ENCODE measurements at regions not wholly inside any gene's neighbourhood (a gene's known extent, or its start where the extent isn't known, plus 50 kb on each side); places are given as distances from the start of the nearest gene placed in this dataset.
A peak's percentile ranks its signal among the peaks of the same experiment; 100 is the strongest.

DNA sequence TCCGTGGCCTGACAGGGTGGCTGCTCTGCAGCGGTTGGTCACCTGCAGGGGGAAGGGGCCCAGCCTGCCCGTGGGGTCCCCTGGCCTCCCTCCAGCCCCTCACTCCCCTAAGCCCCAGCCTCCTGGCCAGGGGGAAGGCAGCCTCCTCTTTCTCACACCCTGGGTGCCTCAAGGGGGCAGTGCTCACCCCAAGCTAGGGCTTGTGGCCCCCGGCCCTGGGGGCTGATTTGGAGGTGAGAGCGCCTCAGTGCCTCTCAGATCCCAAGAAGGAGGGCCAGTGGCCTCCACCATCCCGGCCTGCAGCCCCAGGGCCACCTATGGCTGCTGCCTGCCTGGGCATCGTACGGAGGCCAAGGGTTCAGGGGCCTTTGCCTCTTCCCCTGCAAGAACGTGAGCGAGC is 66.4 kb upstream of the TTC34 start:
- peaks cover 11 to 27% (median 21%) of the 10 kb centered on the region in 3 donors for H3K9me3 ChIP-seq
- no peaks in the 10 kb centered on the region for H3K36me3 ChIP-seq
- H3K27ac ChIP-seq, result no peak overlapping the region
- no peak for TF ChIP-seq CTCF (IDR thresholded peaks at IDR 0.05)
- no peaks in the 10 kb centered on the region for H3K4me1 ChIP-seq
- no peak overlapping the region for H3K4me3 ChIP-seq
- peaks cover 0 to 71% of the 10 kb centered on the region in 2 donors for H3K27me3 ChIP-seq
- intact Hi-C loops (cut with DNase I; ENCODE audit: low total_unique reads), result no loop called here
- DNase-seq, result no peak

DNA sequence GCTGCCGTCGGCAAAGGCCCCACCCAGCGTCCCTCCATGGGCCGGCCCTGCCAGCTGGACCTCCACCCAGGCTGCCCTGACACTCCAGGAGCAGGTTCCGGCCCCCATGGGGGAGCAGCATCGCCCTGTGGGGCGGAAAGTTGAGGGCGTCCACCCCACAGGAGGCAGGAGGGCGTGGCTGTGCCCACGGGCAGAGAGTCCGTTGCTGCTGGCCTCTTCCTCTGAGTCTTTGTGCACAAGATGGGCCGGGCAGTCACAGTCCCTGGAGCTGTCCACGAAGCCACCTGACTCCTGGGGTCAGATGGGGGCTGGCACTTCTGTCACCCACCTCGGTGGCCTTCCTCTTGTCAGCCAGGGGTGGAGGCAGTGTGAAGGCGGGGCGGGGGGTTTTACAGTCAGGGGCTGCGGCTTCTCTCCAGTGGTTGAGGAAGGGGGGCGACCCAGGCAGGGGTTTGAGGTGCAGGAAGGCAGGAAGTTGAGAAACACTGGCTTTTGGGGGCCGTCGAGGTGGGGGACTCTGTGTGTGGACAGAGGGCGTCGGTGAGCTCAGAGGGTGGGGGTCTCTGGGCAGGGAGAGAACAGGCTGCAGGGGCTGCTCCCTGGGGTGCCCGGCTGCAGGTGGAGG is 67.2 kb upstream of the TTC34 start:
- intact Hi-C loops (cut with DNase I; ENCODE audit: low total_unique reads), result no loop called here

GRCh38 chr1:2871246-2871815 is 69.8 kb upstream of the TTC34 start:
- H3K27ac ChIP-seq, result no peak overlapping the region
- no peaks in the 10 kb centered on the region for H3K36me3 ChIP-seq
- TF ChIP-seq CTCF (IDR thresholded peaks at IDR 0.05), result no peak
- H3K9me3 ChIP-seq, result peaks cover 11 to 27% (median 21%) of the 10 kb centered on the region in 3 donors
- intact Hi-C loops (cut with DNase I; ENCODE audit: low total_unique reads), result loop anchor here (5.0 kb wide), 1 partner anchor 556 kb away; no protein-coding TSS in a partner anchor
- H3K4me1 ChIP-seq, result peaks cover 0 to 22% (median 14%) of the 10 kb centered on the region in 4 donors
- no peak for DNase-seq
- H3K27me3 ChIP-seq, result peaks cover 0 to 36% of the 10 kb centered on the region in 2 donors
- H3K4me3 ChIP-seq, result no peak overlapping the region

More for the DNA sequence above, 67.2 kb upstream of the TTC34 start:
- Histone ChIP-seq H3K36me3 (no peaks in the 10 kb centered on the region), H3K4me3 (no peak overlapping the region), H3K27me3 (peaks cover 0 to 62% of the 10 kb centered on the region in 2 donors), H3K27ac (no peak overlapping the region), H3K4me1 (no peaks in the 10 kb centered on the region), H3K9me3 (peaks cover 11 to 27% (median 21%) of the 10 kb centered on the region in 3 donors)
- DNase-seq, result no peak
- no peak for TF ChIP-seq CTCF (IDR thresholded peaks at IDR 0.05)

GRCh38 chr1:2874207-2874606 is 72.7 kb upstream of the TTC34 start:
- TF ChIP-seq CTCF (IDR thresholded peaks at IDR 0.05), result no peak
- intact Hi-C loops (cut with DNase I; ENCODE audit: low total_unique reads), result loop anchor here (5.0 kb wide), 1 partner anchor 553 kb away; no protein-coding TSS in a partner anchor
- peak overlapping the region; percentile 38 to 51 for H3K4me3 ChIP-seq
- no peaks in the 10 kb centered on the region for H3K36me3 ChIP-seq
- no peak for DNase-seq
- peaks cover 0 to 13% of the 10 kb centered on the region in 2 donors for H3K27me3 ChIP-seq
- H3K27ac ChIP-seq, result no peak overlapping the region
- H3K9me3 ChIP-seq, result peaks cover 11 to 27% (median 21%) of the 10 kb centered on the region in 3 donors
- peaks cover 0 to 22% (median 14%) of the 10 kb centered on the region in 4 donors for H3K4me1 ChIP-seq

DNA sequence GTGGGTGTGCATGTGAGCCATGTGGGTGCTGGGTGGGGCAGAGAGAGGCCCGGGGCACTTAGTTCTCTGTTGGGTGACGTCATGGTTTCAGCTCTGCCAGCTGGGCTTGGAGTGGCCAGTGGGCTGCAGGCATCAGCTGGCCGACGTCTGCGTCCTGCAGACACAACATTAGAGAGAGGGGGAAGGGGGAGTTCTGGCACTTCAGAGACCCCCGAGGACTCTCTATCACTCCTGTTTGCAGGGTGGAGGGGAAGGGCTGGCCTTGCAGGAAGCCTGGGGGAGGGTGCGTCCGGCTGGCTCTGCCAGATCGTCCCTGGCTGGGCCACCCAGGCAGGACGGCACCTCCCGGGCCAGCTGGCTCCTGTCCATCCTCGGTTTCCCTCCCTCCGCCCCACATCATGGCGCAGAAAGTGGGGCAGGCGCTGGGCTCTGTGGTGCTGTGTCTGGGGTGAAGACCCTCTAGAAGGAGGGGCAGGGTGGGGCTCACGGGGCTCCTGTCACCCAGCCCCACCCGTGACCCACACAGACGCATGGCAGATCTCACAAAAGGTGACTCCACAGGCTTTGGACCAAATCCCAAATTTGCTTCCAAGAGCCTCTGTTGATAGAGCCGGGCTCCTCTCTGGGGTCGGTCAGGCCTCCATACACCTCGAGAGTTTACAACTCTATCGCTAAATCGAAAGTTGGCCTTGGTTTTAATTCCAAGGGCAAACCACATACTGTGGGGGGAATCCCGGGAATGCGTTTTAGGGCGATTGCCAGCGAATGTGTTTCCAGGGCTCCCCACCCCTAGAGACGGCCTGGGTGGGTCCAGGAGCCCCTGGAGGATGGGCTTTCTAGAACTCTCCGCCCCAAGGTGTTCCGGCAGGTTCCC is 73.4 kb upstream of the TTC34 start:
- peak in 1 of 2 donors; percentile 77 for DNase-seq
- Histone ChIP-seq H3K27ac (peak overlapping the region in 1 of 2 donors; percentile 39), H3K4me1 (peaks cover 0 to 22% (median 14%) of the 10 kb centered on the region in 4 donors), H3K4me3 (peak overlapping the region; percentile 38 to 51), H3K36me3 (no peaks in the 10 kb centered on the region), H3K9me3 (peaks cover 11 to 24% (median 21%) of the 10 kb centered on the region in 3 donors), H3K27me3 (peaks cover 0 to 12% of the 10 kb centered on the region in 2 donors)
- no peak for TF ChIP-seq CTCF (IDR thresholded peaks at IDR 0.05)
- intact Hi-C loops (cut with DNase I; ENCODE audit: low total_unique reads), result loop anchor here (5.0 kb wide), 1 partner anchor 552 kb away; no protein-coding TSS in a partner anchor
